Activated CD4-positive, alpha-beta T cell treated with anti-CD3 and anti-CD28 coated beads, Interleukin-2, amount 10 ng/mL, durations not matched to agents 7 days and 5 days (primary cell): ENCODE measurements at regions not wholly inside any gene's neighbourhood (a gene's known extent, or its start where the extent isn't known, plus 50 kb on each side); places are given as distances from the start of the nearest gene placed in this dataset.
"Not testable (repeated sequence)": the region's sequence is repeated elsewhere in the genome, so short reads cannot be mapped to it uniquely, and the experiment has no call there.

Source experiments
- CTCF ChIA-PET: fragments of 350-600 bp; sonication (Branson Sonifier 250); formaldehyde crosslinking; loops from one replicate; lab custom pipeline; 2021; ENCODE audit warnings: antibody characterized with exemption; lab: Charles Lee
- POLR2A ChIA-PET: fragments of 350-600 bp; sonication (Branson Sonifier 250); formaldehyde crosslinking; loops from one replicate; lab custom pipeline; 2021; ENCODE audit warnings: antibody characterized with exemption; lab: Charles Lee
- DNase-seq: peaks from one replicate; pipeline ENCODE4 v3.0.0-alpha.2; 2020
- H3K27ac Mint-ChIP-seq: one replicate; pipeline ENCODE4 v1.8.0; 2021; ENCODE audit warnings: mild to moderate bottlenecking, moderate library complexity, mixed read lengths
- H3K27me3 Mint-ChIP-seq: one replicate; pipeline ENCODE4 v1.8.0; 2021; ENCODE audit warnings: mixed read lengths
- H3K36me3 Mint-ChIP-seq: one replicate; pipeline ENCODE4 v1.8.0; 2021; ENCODE audit warnings: low read depth, mixed read lengths
- H3K4me1 Mint-ChIP-seq: one replicate; pipeline ENCODE4 v1.8.0; 2021; ENCODE audit warnings: mixed read lengths
- H3K4me3 Mint-ChIP-seq: one replicate; pipeline ENCODE4 v1.8.0; 2021; ENCODE audit warnings: mild to moderate bottlenecking, moderate library complexity, mixed read lengths
- H3K9me3 Mint-ChIP-seq: one replicate; pipeline ENCODE4 v1.8.0; 2021; ENCODE audit warnings: mixed read lengths

DNA sequence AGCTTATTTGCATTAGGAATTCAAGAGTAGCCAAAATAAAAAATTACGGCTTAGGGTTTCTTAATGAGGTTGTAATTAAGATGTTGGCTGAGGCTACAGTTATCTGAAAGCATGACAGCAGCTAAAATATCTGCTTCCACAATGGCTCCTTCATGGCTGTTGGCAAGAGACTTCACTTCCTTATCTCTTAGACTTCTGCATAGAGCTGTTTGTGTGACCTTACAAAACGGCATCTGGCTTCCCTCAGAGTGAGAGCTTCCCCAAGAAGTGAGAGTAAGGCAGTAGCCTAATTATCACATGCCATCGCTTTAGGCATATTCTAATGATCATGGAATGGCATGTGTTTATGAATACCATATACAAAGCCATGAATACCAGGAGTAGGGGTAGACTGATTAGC, 57.6 kb downstream of the CCDC59 start:
- Mint-ChIP-seq H3K27me3 (no peaks in the 10 kb centered on the region), H3K36me3 (no peaks in the 10 kb centered on the region), H3K27ac (no peak overlapping the region), H3K9me3 (no peaks in the 10 kb centered on the region), H3K4me1 (no peaks in the 10 kb centered on the region), H3K4me3 (no peak overlapping the region)
- CTCF ChIA-PET = no interaction called here
- no peak for DNase-seq
- POLR2A ChIA-PET = no interaction called here

DNA sequence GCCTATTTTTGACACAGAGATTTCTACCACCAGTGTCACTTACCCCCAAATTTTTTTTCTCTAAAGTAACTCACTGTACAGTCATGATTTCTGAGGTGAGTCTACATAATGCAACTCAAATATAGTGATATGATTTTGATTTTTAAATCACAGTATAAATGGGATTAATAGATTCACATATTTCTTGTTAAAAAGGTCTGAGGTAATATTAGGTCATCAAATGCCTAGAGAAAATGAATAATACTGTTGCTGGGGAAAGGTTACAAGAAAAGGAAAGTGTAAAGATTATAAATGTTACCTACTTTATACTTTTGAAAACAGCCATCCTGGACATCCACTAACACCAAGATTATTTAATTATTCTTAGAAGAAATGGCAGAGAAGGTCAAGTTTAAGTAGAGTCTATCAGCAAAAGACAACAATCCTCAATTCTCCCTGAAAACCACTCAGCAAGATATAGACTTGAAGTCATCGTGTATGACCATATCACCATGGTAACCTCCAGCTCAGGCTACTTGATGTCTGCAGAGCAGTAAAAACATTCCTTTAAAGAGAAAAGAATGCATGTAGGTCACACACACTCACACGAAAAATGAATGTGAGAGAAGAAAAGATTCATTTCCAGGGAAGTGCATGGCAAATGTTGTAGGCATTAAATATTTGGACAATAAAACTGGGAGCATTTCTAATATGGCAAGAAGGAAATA, 58.7 kb downstream of the CCDC59 start:
- no peaks in the 10 kb centered on the region for H3K4me1 Mint-ChIP-seq
- ChIA-PET POLR2A (no interaction called here), CTCF (no interaction called here)
- no peaks in the 10 kb centered on the region for H3K36me3 Mint-ChIP-seq
- no peak overlapping the region for H3K4me3 Mint-ChIP-seq
- H3K27me3 Mint-ChIP-seq = no peaks in the 10 kb centered on the region
- H3K27ac Mint-ChIP-seq = no peak overlapping the region
- H3K9me3 Mint-ChIP-seq = no peaks in the 10 kb centered on the region
- DNase-seq = no peak

DNA sequence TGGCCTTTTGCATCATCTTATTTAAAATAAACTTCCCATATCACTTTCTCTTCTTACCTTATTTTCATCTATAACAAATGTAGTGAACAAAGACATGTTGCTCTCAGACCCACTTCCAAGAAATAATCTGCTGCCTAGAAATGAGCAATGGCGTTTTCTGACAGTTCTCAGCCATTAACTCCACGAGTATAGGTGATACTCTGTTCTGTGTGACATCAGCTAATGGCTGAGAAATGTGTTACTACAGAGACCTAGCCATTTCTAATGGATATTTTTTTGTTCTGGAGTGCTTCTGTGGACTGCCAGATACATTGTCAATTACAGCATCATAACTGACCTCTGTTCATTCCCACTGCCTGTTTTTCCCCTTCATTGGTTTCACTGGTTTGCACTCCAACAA, 67.8 kb downstream of the CCDC59 start:
- no peak overlapping the region for H3K4me3 Mint-ChIP-seq
- H3K4me1 Mint-ChIP-seq = no peaks in the 10 kb centered on the region
- ChIA-PET POLR2A (no interaction called here), CTCF (no interaction called here)
- no peak overlapping the region for H3K27ac Mint-ChIP-seq
- no peak for DNase-seq
- H3K27me3 Mint-ChIP-seq = peaks cover 2% of the 10 kb centered on the region
- no peaks in the 10 kb centered on the region for H3K36me3 Mint-ChIP-seq
- H3K9me3 Mint-ChIP-seq = no peaks in the 10 kb centered on the region

DNA sequence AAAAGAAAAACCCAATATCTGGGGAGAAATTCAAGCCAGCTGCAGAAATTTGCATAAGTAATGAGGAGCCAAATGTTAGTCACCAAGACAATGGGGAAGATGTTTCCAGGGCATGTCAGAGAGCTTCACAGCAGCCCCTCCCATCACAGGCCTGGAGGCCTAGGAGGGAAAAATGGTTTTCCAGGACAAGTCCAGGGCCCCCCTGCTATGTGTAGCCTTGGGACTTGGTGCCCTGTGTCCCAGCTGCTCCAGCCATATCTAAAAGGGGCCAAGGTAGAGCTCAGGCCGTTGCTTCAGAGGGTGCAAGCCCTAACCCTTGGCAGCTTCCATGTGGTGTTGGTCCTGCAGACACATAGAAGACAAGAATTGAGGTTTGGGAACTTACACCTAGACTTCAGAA, 76.9 kb downstream of the CCDC59 start:
- H3K27ac Mint-ChIP-seq = not testable (repeated sequence)

DNA sequence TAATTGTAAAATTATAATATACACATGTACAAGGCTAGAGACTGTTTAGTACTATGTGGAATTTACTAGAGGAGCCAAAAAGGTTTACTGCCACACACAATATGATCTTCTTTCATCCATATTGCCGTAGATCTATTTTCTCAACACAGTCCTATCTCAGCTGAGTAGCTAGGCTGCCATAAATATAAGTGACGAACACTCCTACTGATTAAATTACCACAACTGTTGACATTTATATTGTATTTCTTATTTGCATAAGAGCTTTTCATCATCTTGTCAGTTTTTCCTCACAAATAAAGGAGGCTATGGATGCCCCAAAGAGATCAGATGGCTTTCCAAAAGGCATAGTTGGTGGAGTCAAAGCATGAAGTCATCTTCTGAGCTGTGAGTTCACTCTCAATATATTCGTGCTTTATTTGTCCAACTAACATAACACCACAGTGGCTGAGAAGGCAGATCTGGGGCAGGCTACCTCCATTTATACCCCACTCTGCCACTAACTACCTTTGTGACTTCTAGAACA, 78.6 kb downstream of the CCDC59 start:
- Mint-ChIP-seq H3K9me3 (peaks cover 7% of the 10 kb centered on the region), H3K27me3 (no peaks in the 10 kb centered on the region), H3K4me1 (no peaks in the 10 kb centered on the region), H3K36me3 (no peaks in the 10 kb centered on the region), H3K4me3 (no peak overlapping the region), H3K27ac (no peak overlapping the region)
- ChIA-PET CTCF (no interaction called here), POLR2A (no interaction called here)
- DNase-seq = no peak

More for the DNA sequence above, 76.9 kb downstream of the CCDC59 start:
- H3K27me3 Mint-ChIP-seq, H3K36me3 Mint-ChIP-seq, H3K4me3 Mint-ChIP-seq, H3K9me3 Mint-ChIP-seq, H3K4me1 Mint-ChIP-seq, POLR2A ChIA-PET, CTCF ChIA-PET, DNase-seq: not testable (repeated sequence)

DNA sequence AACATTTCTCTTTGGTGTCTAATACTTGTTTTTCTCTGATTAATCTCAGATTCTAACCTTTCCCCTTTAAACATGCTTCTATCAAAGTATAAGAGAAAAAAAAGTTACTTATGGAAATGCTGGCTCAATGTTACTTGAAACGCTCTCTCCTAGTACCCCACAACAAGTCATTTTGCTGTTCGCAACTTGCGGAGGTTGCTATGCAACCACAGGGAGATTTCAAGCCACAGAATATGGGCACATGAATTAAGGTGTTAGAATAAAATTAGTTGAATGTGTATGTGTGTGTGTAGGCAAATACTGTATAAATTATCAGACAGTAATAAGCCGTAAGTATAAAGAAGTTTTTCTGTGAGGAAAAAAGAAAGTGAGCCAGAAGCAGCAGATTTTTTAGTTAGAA, 80.6 kb downstream of the CCDC59 start:
- ChIA-PET CTCF (no interaction called here), POLR2A (no interaction called here)
- Mint-ChIP-seq H3K27me3 (no peaks in the 10 kb centered on the region), H3K9me3 (peaks cover 7% of the 10 kb centered on the region), H3K27ac (no peak overlapping the region), H3K4me1 (no peaks in the 10 kb centered on the region), H3K36me3 (no peaks in the 10 kb centered on the region), H3K4me3 (no peak overlapping the region)
- DNase-seq = no peak

DNA sequence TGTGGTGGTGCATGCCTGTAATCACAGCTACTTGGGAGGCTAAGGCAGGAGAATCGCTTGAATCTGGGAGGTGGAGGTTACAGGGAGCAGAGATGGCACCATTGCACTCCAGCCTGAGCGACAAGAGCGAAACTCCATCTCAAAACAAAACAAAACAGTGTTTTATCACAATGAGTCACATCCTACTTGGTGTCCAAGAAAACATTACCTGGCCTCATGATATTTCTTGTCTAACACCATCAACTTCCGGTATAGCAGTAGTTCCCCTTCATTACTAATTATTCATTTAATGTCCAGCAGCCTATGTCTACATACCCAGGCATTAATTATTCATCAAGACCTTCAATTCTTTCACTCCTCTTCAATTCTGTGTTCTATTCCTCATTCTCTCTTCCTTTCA, 115.5 kb downstream of the CCDC59 start:
- POLR2A ChIA-PET = no interaction called here
- no peaks in the 10 kb centered on the region for H3K36me3 Mint-ChIP-seq
- no peak overlapping the region for H3K4me3 Mint-ChIP-seq
- CTCF ChIA-PET = no interaction called here
- H3K4me1 Mint-ChIP-seq = no peaks in the 10 kb centered on the region
- no peaks in the 10 kb centered on the region for H3K27me3 Mint-ChIP-seq
- no peak for DNase-seq
- H3K27ac Mint-ChIP-seq = no peak overlapping the region
- H3K9me3 Mint-ChIP-seq = peaks cover 6% of the 10 kb centered on the region

DNA sequence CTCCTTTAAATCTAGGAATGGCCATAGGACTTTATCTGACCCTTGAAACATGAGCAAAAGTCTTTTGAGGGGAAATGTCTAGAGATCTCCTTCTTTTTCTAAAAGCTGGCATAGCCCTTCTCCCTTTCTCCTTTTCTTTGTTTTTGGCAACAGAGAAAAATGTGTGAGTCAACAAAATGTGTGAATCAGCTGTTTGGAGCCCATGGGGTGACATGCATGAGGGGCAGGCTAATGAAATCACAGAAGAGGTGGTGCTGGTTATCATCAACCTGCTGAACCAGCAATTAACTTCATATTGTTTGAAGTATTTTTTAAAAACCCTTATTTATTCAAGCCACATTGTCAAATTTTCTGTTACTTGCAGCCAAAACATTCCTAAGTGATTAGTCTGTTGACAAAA, 132.3 kb downstream of the CCDC59 start:
- ChIA-PET POLR2A (no interaction called here), CTCF (no interaction called here)
- no peak overlapping the region for H3K4me3 Mint-ChIP-seq
- H3K36me3 Mint-ChIP-seq = no peaks in the 10 kb centered on the region
- H3K9me3 Mint-ChIP-seq = peaks cover 4% of the 10 kb centered on the region
- H3K27ac Mint-ChIP-seq = no peak overlapping the region
- H3K27me3 Mint-ChIP-seq = no peaks in the 10 kb centered on the region
- no peak for DNase-seq
- H3K4me1 Mint-ChIP-seq = no peaks in the 10 kb centered on the region

DNA sequence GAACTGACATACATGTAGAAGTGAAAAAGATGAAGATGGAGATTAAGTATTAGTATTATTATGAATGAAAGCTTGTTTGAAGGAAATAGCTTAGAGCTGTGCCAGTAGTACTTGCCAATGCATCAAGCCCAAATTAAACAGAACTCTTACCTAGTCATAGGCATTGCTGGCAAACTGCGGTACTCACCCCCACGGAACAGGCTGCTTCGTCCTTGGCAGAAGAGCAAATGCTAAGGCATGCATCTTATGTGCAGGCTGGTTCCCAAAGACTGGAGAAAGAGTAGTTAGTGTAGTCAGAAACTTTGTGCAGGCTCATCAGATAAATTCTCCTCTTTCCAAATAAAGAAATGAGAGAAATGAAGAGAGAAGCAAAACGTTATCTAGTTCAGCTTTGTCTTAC, 134.8 kb downstream of the CCDC59 start:
- POLR2A ChIA-PET = no interaction called here
- no peaks in the 10 kb centered on the region for H3K27me3 Mint-ChIP-seq
- no peak overlapping the region for H3K4me3 Mint-ChIP-seq
- H3K9me3 Mint-ChIP-seq = peaks cover 4% of the 10 kb centered on the region
- DNase-seq = no peak
- H3K4me1 Mint-ChIP-seq = no peaks in the 10 kb centered on the region
- no peak overlapping the region for H3K27ac Mint-ChIP-seq
- no peaks in the 10 kb centered on the region for H3K36me3 Mint-ChIP-seq
- CTCF ChIA-PET = no interaction called here

DNA sequence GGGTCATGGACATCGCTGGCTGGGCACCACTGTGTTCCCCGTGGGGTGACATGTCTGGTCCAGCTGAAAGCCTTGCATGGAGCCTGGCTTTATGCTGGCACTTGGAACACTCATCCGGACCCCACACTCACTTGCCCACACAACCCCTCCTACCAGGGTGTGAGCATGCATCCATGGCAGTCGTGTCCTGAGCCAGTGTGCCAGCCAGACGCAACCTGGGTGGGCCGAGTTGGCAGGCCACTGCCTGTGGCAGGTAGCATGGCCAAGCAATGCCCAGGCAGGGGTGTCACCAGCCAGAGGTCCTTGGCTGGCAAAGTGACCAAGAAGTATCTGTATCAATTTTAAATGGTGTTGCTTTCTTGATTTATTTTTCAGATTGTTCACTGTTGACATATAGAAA, 141.7 kb downstream of the CCDC59 start:
- no peaks in the 10 kb centered on the region for H3K36me3 Mint-ChIP-seq
- no peaks in the 10 kb centered on the region for H3K4me1 Mint-ChIP-seq
- POLR2A ChIA-PET = no interaction called here
- no peak overlapping the region for H3K4me3 Mint-ChIP-seq
- no peak for DNase-seq
- H3K9me3 Mint-ChIP-seq = peaks cover 4% of the 10 kb centered on the region
- no peak overlapping the region for H3K27ac Mint-ChIP-seq
- CTCF ChIA-PET = no interaction called here
- no peaks in the 10 kb centered on the region for H3K27me3 Mint-ChIP-seq

DNA sequence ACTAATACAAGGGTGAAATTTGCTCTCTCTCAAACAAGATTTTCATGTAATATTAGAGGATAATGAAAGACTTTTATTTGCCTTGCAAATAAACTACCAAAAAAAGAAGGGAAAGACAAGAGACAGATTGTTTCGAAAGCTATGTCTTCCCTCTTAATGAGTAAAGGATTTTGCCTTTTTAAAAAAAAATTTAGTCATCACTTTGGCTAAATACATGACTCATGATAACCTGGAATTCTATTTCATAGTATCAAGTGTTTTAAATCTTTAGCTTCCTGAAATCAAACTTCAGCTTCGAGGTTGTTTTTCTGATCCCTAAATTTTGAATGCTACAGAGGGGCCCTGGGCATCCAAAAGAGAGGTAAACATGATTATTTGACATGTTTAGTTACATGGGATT, 144.4 kb downstream of the CCDC59 start:
- no peak overlapping the region for H3K27ac Mint-ChIP-seq
- peaks cover 10% of the 10 kb centered on the region for H3K9me3 Mint-ChIP-seq
- no peaks in the 10 kb centered on the region for H3K36me3 Mint-ChIP-seq
- H3K4me1 Mint-ChIP-seq = no peaks in the 10 kb centered on the region
- ChIA-PET CTCF (no interaction called here), POLR2A (no interaction called here)
- H3K4me3 Mint-ChIP-seq = no peak overlapping the region
- no peak for DNase-seq
- no peaks in the 10 kb centered on the region for H3K27me3 Mint-ChIP-seq

DNA sequence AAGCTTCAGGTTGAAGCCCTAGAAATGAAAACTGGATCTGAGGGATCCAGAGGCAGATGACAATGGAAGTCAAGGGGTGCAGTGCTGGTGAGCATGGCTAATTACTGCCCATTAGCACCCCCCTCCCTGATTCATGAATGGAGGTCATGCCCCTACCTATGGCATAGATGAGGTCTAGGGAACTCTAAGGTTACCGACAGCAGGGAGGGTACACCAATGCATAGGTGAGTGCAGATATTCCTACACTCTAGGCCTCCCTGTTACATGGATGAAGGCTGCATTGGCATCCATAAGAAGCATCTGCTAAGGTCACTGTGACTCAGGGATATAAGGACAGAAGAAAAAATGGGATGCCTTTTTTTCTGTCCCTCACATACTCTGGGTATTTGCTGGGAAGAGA, 147.3 kb downstream of the CCDC59 start:
- Mint-ChIP-seq H3K4me1 (no peaks in the 10 kb centered on the region), H3K9me3 (peaks cover 7% of the 10 kb centered on the region), H3K27ac (no peak overlapping the region), H3K4me3 (no peak overlapping the region), H3K36me3 (no peaks in the 10 kb centered on the region), H3K27me3 (no peaks in the 10 kb centered on the region)
- CTCF ChIA-PET = no interaction called here
- DNase-seq = no peak
- POLR2A ChIA-PET = no interaction called here

DNA sequence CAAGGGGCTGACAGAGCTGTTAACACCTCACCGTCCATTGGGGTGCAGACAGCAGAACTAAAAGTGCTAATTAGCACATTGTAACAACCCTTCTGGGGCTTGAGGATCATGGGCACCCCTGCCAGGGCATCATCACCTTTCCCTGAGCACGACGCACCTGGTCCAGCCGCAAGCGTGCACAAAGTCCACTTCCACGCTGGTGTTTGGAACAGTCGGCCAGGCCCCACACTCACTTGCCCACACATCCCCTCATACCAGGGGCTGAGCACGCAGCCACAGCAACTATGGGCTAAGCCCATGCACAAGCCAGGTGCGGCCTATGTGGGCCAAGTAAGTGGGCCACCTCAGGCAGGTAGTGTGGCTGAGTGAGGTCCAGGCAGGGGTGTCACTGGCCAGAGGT, 148.7 kb downstream of the CCDC59 start:
- H3K36me3 Mint-ChIP-seq = no peaks in the 10 kb centered on the region
- H3K4me1 Mint-ChIP-seq = no peaks in the 10 kb centered on the region
- no peak overlapping the region for H3K4me3 Mint-ChIP-seq
- CTCF ChIA-PET = no interaction called here
- no peaks in the 10 kb centered on the region for H3K27me3 Mint-ChIP-seq
- no peak overlapping the region for H3K27ac Mint-ChIP-seq
- no peak for DNase-seq
- POLR2A ChIA-PET = no interaction called here
- peaks cover 8% of the 10 kb centered on the region for H3K9me3 Mint-ChIP-seq

DNA sequence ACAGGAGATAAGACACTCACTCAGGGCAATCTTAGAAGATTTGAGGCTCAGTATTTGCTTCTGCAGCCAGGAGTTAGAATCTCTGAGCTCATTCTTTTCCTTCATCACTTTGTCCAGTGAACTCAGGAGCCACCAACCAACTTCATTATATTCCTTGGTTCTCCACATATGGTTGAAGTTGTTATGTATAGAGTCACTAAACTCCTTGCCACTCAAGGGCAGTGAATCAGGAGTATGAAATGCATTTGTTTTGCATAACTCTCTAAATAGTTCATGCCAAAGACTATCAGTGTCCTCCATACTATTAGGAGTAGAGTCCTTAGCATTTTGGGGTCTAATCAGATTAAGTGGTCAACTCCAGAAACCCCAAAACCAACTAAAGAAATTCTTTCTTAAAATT, 150.6 kb downstream of the CCDC59 start:
- Mint-ChIP-seq H3K27ac (no peak overlapping the region), H3K9me3 (peaks cover 11% of the 10 kb centered on the region), H3K27me3 (no peaks in the 10 kb centered on the region), H3K36me3 (no peaks in the 10 kb centered on the region), H3K4me1 (no peaks in the 10 kb centered on the region), H3K4me3 (no peak overlapping the region)
- no peak for DNase-seq
- ChIA-PET CTCF (no interaction called here), POLR2A (no interaction called here)
